WTC11 (cell line): ENCODE measurements at regions not wholly inside any gene's neighbourhood (a gene's known extent, or its start where the extent isn't known, plus 50 kb on each side); places are given as distances from the start of the nearest gene placed in this dataset.
A peak's percentile ranks its signal among the peaks of the same experiment; 100 is the strongest.

ENCODE experiments used
- ATAC-seq: fragments of 200-7000 bp; cut with Tn5 transposase; 2 replicates; pipeline ENCODE4 v1.10.0; 2021; ENCODE audit warnings: mild to moderate bottlenecking, moderate library complexity
- CTCF ChIA-PET: fragments of 300-600 bp; sonication (Branson Sonifier 250); formaldehyde crosslinking; loops from one replicate; lab custom pipeline; 2021; ENCODE audit warnings: antibody characterized with exemption; lab: Charles Lee
- POLR2A ChIA-PET: fragments of 350-600 bp; sonication (Branson Sonifier 250); formaldehyde crosslinking; loops from one replicate; lab custom pipeline; 2021; ENCODE audit warnings: antibody characterized with exemption; lab: Charles Lee
- DNase-seq: peaks from one replicate; pipeline ENCODE4 v3.0.0; 2021; ENCODE audit warnings: low spot score
- H3K27ac Mint-ChIP-seq: 2 replicates; pipeline ENCODE4 v1.8.0; 2021; ENCODE audit warnings: mixed read lengths
- H3K27me3 Mint-ChIP-seq: 2 replicates; pipeline ENCODE4 v1.8.0; 2021; ENCODE audit warnings: low read depth, mild to moderate bottlenecking, moderate library complexity, mixed read lengths
- H3K36me3 Mint-ChIP-seq: 2 replicates; pipeline ENCODE4 v1.8.0; 2021; ENCODE audit warnings: mixed read lengths
- H3K4me1 Mint-ChIP-seq: 2 replicates; pipeline ENCODE4 v1.8.0; 2022; ENCODE audit warnings: mixed read lengths
- H3K4me3 Mint-ChIP-seq: 2 replicates; pipeline ENCODE4 v1.8.0; 2021; ENCODE audit warnings: mild to moderate bottlenecking, moderate library complexity, mixed read lengths
- H3K9me3 Mint-ChIP-seq: 2 replicates; pipeline ENCODE4 v1.8.0; 2021; ENCODE audit warnings: mixed read lengths
- ARID4B ChIP-seq: sonication (generic); formaldehyde crosslinking; IDR thresholded peaks from 2 replicates; pipeline ENCODE4 v1.8.0; 2023; ENCODE audit warnings: missing genetic modification reagents, mild to moderate bottlenecking, borderline replicate concordance
- CTCF ChIP-seq: fragments of 200-600 bp; IDR thresholded peaks from 2 replicates; pipeline ENCODE4 v1.8.0; 2022; ENCODE audit warnings: antibody characterized with exemption
- EMX1 ChIP-seq: fragments of 250-450 bp; sonication (Bioruptor Pico); IDR thresholded peaks from 2 replicates; pipeline ENCODE4 v1.8.0; 2021; ENCODE audit warnings: mild to moderate bottlenecking
- ERG ChIP-seq: fragments of 250-450 bp; sonication (Bioruptor Pico); IDR thresholded peaks from 2 replicates; pipeline ENCODE4 v1.8.0; 2021; ENCODE audit warnings: mild to moderate bottlenecking
- FOXP1 ChIP-seq: sonication (generic); formaldehyde crosslinking; IDR thresholded peaks from 2 replicates; pipeline ENCODE4 v1.8.0; 2022; ENCODE audit warnings: missing genetic modification reagents, mild to moderate bottlenecking, moderate library complexity, borderline replicate concordance
- FOXP4 ChIP-seq: sonication (generic); formaldehyde crosslinking; IDR thresholded peaks from 2 replicates; pipeline ENCODE4 v1.8.0; 2022; ENCODE audit warnings: mild to moderate bottlenecking, missing genetic modification reagents
- GABPB1 ChIP-seq: sonication (generic); formaldehyde crosslinking; IDR thresholded peaks from 2 replicates; pipeline ENCODE4 v1.8.1; 2023; ENCODE audit warnings: mild to moderate bottlenecking, missing genetic modification reagents
- HMGA2 ChIP-seq: fragments of 250-450 bp; sonication (Bioruptor Pico); IDR thresholded peaks from 2 replicates; pipeline ENCODE4 v1.4.0; 2021; ENCODE audit warnings: mild to moderate bottlenecking, moderate library complexity
- JUN ChIP-seq: sonication (generic); formaldehyde crosslinking; IDR thresholded peaks from 2 replicates; pipeline ENCODE4 v1.8.0; 2023; ENCODE audit warnings: mild to moderate bottlenecking, missing genetic modification reagents
- MLX ChIP-seq: sonication (generic); formaldehyde crosslinking; IDR thresholded peaks from 2 replicates; pipeline ENCODE4 v1.8.1; 2023; ENCODE audit warnings: mild to moderate bottlenecking, missing genetic modification reagents, moderate library complexity
- PRRX2 ChIP-seq: fragments of 250-450 bp; sonication (Bioruptor Pico); IDR thresholded peaks from 2 replicates; pipeline ENCODE4 v1.8.0; 2021; ENCODE audit warnings: mild to moderate bottlenecking
- SMAD4 ChIP-seq: sonication (generic); formaldehyde crosslinking; IDR thresholded peaks from 2 replicates; pipeline ENCODE4 v1.8.0; 2022; ENCODE audit warnings: mild to moderate bottlenecking, missing genetic modification reagents
- SP1 ChIP-seq: sonication (generic); formaldehyde crosslinking; conservative IDR thresholded peaks from 2 replicates; pipeline ENCODE4 v1.8.1; 2022; ENCODE audit warnings: missing genetic modification reagents
- TCF7 ChIP-seq: sonication (generic); formaldehyde crosslinking; IDR thresholded peaks from 2 replicates; pipeline ENCODE4 v1.8.0; 2022; ENCODE audit warnings: mild to moderate bottlenecking, low read depth, missing genetic modification reagents, moderate library complexity
- ZNF121 ChIP-seq: sonication (generic); formaldehyde crosslinking; IDR thresholded peaks from 2 replicates; pipeline ENCODE4 v1.8.0; 2023; ENCODE audit warnings: missing genetic modification reagents
- ZNF416 ChIP-seq: fragments of 250-450 bp; sonication (Bioruptor Pico); IDR thresholded peaks from 2 replicates; pipeline ENCODE4 v1.9.0; 2021; ENCODE audit warnings: mild to moderate bottlenecking, inconsistent platforms
- TF ChIP-seq, protein P1 (sequence below): sonication (generic); formaldehyde crosslinking; IDR thresholded peaks from 2 replicates; pipeline ENCODE4 v1.8.1; 2022; ENCODE audit warnings: mild to moderate bottlenecking, moderate library complexity, missing genetic modification reagents
- TF ChIP-seq, protein P2 (sequence below): fragments of 250-450 bp; sonication (Bioruptor Pico); IDR thresholded peaks from 2 replicates; pipeline ENCODE4 v1.9.0; 2021; ENCODE audit warnings: mild to moderate bottlenecking
- TF ChIP-seq, protein P3 (sequence below): sonication (generic); formaldehyde crosslinking; IDR thresholded peaks from 2 replicates; pipeline ENCODE4 v1.8.1; 2023; ENCODE audit warnings: mild to moderate bottlenecking, missing genetic modification reagents, moderate library complexity
- TF ChIP-seq, protein P4 (sequence below): fragments of 250-450 bp; sonication (Bioruptor Pico); conservative IDR thresholded peaks from 2 replicates; pipeline ENCODE4 v1.9.0; 2021; ENCODE audit warnings: mild to moderate bottlenecking

DNA sequence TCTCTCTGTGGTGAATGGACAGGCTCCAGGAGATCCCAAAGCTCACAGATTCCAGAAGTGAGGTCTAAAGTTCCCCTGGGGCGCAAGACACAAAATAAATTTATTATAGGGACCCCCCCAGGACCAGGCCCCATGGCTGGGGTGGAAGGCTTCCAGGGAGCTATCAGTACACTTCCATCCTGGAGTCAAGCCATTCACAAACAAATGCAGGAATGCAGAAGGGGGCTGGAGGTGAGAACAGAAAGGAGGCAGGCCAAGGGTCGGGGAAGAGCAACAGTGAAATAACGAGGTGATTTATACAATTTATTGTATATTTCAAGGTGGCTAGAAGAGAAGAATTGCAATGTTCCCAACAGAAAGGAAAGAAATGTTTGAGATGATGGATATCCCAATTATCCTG, 126.9 kb downstream of the LY86 start:
- Mint-ChIP-seq H3K27ac (no peak overlapping the region), H3K4me1 (peaks cover 41% of the 10 kb centered on the region), H3K4me3 (no peak overlapping the region), H3K27me3 (no peaks in the 10 kb centered on the region; the same call in 1 of the 2 replicates), H3K9me3 (no peaks in the 10 kb centered on the region), H3K36me3 (no peaks in the 10 kb centered on the region)
- no peak for TF ChIP-seq FOXP4
- no peak for TF ChIP-seq ERG
- TF ChIP-seq MLX (CRISPR knock-in tag) = no peak
- TF ChIP-seq TCF7 = no peak
- TF ChIP-seq, protein P1, sequence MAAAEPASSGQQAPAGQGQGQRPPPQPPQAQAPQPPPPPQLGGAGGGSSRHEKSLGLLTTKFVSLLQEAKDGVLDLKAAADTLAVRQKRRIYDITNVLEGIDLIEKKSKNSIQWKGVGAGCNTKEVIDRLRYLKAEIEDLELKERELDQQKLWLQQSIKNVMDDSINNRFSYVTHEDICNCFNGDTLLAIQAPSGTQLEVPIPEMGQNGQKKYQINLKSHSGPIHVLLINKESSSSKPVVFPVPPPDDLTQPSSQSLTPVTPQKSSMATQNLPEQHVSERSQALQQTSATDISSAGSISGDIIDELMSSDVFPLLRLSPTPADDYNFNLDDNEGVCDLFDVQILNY = no peak
- TF ChIP-seq ZNF416 (CRISPR knock-in tag) = no peak
- no peak for TF ChIP-seq GABPB1 (CRISPR knock-in tag)
- TF ChIP-seq JUN (CRISPR knock-in tag) = no peak
- TF ChIP-seq SP1 (CRISPR knock-in tag) = no peak
- no peak for TF ChIP-seq EMX1
- TF ChIP-seq PRRX2 (CRISPR knock-in tag) = no peak
- no peak for TF ChIP-seq ARID4B (CRISPR knock-in tag)
- TF ChIP-seq, protein P2, sequence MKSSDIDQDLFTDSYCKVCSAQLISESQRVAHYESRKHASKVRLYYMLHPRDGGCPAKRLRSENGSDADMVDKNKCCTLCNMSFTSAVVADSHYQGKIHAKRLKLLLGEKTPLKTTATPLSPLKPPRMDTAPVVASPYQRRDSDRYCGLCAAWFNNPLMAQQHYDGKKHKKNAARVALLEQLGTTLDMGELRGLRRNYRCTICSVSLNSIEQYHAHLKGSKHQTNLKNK = no peak
- ChIA-PET POLR2A (no interaction called here), CTCF (interaction anchor here (0.8 to 5.7 kb wide), 7 partner anchors 9 to 73 kb away, joined by 3 to 44 read pairs (median 4); no protein-coding TSS in a partner anchor)
- ATAC-seq = peak; percentile 55; the same call in 1 of the 2 replicates
- no peak for DNase-seq

- no peak overlapping the region for H3K4me3 Mint-ChIP-seq
- H3K4me1 Mint-ChIP-seq = peaks cover 34% of the 10 kb centered on the region
- ATAC-seq (no peak), DNase-seq (no peak)
- no peaks in the 10 kb centered on the region for H3K36me3 Mint-ChIP-seq
- no peak overlapping the region for H3K27ac Mint-ChIP-seq
- CTCF ChIA-PET = interaction anchor here (1.2 to 5.7 kb wide), 4 partner anchors 21 to 72 kb away, joined by 4 to 44 read pairs (median 4); no protein-coding TSS in a partner anchor
- TF ChIP-seq SMAD4 (CRISPR knock-in tag) (no peak), ZNF121 (CRISPR knock-in tag) (no peak), HMGA2 (no peak), FOXP1 (CRISPR knock-in tag) (no peak), CTCF (no peak)
- TF ChIP-seq, protein P3, sequence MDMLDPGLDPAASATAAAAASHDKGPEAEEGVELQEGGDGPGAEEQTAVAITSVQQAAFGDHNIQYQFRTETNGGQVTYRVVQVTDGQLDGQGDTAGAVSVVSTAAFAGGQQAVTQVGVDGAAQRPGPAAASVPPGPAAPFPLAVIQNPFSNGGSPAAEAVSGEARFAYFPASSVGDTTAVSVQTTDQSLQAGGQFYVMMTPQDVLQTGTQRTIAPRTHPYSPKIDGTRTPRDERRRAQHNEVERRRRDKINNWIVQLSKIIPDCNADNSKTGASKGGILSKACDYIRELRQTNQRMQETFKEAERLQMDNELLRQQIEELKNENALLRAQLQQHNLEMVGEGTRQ = no peak
- TF ChIP-seq, protein P4, sequence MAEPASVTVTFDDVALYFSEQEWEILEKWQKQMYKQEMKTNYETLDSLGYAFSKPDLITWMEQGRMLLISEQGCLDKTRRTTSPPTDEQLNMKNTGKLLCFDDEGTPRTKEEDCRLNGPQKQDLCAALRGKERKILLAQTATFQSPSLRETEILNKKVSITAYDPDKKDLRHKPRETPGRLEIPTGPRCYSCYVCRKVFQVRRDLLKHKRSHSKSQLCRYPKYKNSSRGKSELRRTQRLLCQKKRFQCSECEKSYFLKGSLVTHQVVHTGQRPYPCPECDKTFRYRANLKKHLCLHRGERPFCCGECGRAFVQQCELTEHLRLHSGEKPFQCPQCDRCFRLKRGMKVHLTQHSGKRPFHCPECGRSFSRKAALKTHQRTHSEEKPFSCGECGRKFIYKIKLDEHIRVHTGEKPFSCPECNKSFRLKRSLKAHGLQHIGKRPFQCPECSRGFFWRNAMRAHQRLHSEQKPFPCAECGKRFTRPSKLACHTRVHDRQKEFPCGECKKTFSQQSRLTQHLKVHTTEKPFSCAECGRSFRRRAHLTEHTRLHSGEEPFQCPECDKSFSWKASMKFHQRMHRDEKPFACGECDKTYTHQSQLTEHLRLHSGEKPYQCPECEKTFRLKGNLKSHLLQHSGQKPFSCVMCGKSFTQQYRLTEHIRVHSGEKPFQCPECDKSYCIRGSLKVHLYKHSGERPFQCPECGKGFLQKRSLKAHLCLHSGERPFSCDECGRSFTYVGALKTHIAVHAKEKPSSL (CRISPR knock-in tag) = no peak
- H3K27me3 Mint-ChIP-seq = no peaks in the 10 kb centered on the region; the same call in 1 of the 2 replicates
- no peaks in the 10 kb centered on the region for H3K9me3 Mint-ChIP-seq
- POLR2A ChIA-PET = interaction anchor here (0.6 kb wide), 1 partner anchor 492 kb away, joined by 3 read pairs; no protein-coding TSS in a partner anchor
Measured at GRCh38 chr6:6716998-6717763, 128.7 kb downstream of the LY86 start.
